Pulmonary artery endothelial cell (primary cell): ENCODE measurements at regions not wholly inside any gene's neighbourhood (a gene's known extent, or its start where the extent isn't known, plus 50 kb on each side); places are given as distances from the start of the nearest gene placed in this dataset.

Experiments used
- DNase-seq: peaks from one replicate; pipeline ENCODE4 v3.0.0-alpha.2; 2011; ENCODE audit warnings: low read depth, low spot score

GRCh38 chr13:72168126-72168855, 301.3 kb upstream of the DACH1 start:
- DNase-seq, result no peak

DNA sequence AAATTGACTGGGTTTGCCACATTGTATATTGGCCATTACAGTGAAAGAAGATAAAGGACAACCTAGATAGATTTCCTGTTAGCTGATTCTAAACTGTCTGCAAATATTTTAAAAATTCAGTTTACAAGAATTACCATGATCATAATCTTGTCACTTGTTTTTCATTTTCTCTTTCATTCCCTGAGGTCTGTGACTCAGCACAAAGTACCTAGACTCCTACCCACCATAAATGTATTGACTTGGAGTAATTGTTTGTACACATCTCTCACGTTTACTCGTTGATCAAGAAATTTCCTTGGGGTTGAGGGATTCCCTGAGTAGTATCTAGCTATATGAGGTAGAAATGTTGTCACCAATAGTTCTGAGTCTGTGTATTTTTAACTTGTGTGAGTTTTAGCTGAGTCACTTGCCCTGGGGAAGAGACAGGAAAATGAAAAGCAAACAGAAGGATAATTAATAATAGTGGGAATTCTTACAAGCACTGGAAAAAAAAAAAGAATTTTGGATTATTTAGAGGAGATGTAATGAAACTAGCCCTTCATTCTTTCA, 299.2 kb upstream of the DACH1 start:
- no peak for DNase-seq

DNA sequence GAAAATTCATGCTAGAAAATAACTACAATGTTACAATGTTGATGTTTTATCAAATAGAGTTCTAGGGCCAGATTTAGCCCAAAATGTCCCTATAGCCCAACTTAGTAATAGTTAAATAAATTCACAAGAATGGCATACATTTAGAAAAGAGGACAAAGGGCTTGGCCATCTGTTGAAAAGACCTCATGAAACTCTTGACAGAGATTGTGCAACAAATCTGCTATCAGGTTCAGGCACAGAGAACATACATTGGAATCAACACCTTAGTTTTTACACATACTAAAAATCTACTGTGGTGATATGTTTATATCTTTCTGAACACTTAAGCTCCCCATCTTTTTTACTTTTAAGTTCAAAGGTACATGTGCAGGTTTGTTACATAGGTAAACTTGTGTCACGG, 298.3 kb upstream of the DACH1 start:
- no peak for DNase-seq

GRCh38 chr13:72164811-72165210, 297.8 kb upstream of the DACH1 start:
- DNase-seq, result no peak

- no peak for DNase-seq
These were observed 296.7 kb upstream of the DACH1 start for GRCh38 chr13:72163678-72164077.

DNA sequence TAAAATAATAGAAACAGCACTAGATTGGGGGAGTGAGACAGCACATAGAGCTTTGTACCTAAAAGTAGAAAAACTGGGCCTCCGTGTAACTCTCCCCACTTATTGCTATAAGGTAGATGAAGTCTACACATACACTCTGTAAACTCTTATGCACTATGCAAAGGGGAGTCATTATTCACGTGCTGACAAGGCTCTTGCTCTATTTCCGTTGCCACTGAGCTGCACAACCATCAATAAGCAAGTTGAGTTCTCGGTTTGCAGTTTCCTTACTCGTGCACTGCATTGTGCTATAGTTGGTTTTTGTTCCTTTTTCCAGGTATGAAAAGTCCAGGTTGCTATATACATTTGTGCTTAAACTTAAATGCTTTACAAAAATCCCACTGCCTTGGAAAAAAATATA, 294.0 kb upstream of the DACH1 start:
- DNase-seq, result no peak

DNA sequence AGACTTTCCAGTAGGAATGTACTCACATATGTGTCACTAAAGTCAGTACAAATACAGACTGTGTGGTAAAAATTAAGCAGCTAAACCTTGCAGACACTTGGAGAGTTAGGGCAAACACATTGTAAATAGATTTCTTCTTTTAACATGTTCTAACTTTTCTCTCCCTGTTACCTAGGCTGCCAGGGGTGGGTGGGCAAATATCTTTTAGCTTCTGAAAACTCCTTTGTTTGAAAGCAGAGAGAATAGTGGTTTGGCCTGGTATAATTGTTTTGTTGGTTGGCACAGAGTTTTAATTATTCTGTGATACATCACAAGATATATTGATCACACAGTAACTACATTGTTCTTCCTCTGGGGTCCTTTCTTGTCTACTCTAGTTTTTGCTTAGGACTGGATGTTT, 289.8 kb upstream of the DACH1 start:
- no peak for DNase-seq

- DNase-seq, result no peak
These were observed 286.3 kb upstream of the DACH1 start for GRCh38 chr13:72153272-72153671.

- no peak for DNase-seq
These were observed 284.2 kb upstream of the DACH1 start for GRCh38 chr13:72151241-72151640.

GRCh38 chr13:72150502-72150901, 283.5 kb upstream of the DACH1 start:
- no peak for DNase-seq

- DNase-seq, result no peak
These were observed 282.7 kb upstream of the DACH1 start for GRCh38 chr13:72149701-72150100.

GRCh38 chr13:72146816-72147215, 279.8 kb upstream of the DACH1 start:
- DNase-seq, result no peak

DNA sequence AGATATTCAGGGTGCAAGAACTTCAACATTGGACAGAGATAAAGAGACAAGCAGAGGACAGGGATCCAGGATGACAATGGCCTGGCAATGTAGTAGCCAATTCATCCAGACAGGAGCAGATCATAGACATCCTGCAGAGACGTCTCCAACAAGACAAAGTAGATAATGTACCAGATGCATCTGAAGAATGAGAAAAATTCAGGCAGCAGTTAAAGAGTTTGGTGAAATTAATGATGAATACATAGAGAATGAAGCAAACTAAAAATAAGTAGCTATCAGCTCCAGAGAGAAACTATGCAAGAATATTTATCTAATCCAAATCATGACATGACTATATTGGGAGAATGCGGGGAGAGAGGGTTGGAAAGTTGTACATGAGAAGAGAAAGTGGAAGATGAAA, 278.4 kb upstream of the DACH1 start:
- DNase-seq, result no peak

- no peak for DNase-seq
These were observed 277.6 kb upstream of the DACH1 start for GRCh38 chr13:72144636-72145035.

- DNase-seq, result no peak
These were observed 275.0 kb upstream of the DACH1 start for GRCh38 chr13:72141855-72142519.

DNA sequence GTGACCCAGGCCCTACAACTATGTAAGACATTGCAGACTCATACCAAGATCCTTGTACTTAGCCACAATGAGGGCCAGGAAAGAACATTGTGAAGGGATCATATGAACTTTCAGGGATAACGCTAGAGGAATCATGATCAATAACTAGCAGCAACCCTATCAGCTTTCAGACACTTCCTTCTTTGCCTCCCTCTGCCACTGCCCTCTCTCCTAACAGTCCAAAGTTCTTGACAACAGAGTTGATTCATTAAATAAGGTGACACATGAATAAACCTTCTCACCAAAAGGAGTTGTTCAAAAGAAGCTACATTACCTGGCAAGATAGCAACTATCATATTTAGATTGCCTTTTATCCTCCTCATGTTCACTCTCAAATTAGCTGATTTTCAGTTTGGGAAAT, 272.2 kb upstream of the DACH1 start:
- DNase-seq, result no peak

GRCh38 chr13:72132075-72132474, 265.1 kb upstream of the DACH1 start:
- no peak for DNase-seq

GRCh38 chr13:72129117-72129516, 262.1 kb upstream of the DACH1 start:
- DNase-seq, result no peak

DNA sequence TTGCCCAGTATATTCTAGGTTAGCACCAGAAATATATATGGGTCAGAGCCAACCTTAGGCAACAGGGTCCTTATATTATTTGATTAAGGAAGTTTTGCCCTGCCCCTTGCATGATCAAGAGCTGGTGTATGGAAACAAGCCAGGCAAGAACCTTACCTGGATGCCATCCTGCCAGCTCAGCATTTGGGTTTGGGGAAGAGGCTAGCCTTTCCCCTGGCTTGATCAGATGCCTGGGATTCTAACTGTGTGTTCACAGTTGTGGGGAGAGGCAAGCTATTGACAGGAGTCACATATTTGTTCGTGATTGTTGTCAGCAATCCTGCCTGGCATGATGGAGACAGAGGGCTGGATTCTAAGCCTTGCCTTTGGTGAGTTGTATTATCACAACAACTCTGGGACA, 260.0 kb upstream of the DACH1 start:
- DNase-seq, result no peak

DNA sequence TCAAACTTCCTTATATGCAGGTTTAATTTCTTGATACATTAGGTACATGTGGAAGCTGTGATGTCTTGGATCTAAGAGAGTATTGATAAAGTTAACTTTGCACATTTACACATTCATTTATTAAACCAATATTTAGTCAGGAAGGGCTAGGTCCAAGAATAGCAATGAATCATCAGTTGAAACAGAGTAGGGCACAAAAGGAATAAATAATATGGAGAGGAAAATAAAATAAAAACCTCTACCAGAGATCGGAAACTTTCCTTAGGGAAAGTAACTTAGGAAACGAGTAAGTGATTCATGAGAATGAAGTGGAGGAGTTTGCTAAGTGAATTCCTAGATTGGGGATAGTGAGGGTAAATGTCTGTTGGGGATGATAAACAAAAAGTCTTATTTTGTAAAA, 259.4 kb upstream of the DACH1 start:
- DNase-seq, result no peak

DNA sequence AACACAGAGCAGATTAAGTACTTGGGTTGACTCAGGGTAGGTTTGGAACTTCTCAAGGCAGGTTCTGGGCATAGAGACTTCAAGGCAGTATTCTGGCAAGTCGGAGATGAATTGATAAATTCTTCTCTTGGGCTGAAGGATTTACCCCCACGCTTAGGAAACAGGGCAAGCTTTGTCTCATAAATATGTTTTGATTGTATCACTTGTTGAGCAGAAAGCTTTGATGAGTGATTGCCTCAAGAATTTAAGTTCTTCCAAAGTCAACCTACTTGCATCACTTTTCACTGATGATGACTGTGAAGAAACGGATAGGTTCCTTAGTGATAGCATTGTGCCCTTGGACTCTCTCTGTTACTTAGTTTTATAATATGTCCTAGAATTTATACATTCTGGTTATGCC, 258.6 kb upstream of the DACH1 start:
- DNase-seq, result no peak

DNA sequence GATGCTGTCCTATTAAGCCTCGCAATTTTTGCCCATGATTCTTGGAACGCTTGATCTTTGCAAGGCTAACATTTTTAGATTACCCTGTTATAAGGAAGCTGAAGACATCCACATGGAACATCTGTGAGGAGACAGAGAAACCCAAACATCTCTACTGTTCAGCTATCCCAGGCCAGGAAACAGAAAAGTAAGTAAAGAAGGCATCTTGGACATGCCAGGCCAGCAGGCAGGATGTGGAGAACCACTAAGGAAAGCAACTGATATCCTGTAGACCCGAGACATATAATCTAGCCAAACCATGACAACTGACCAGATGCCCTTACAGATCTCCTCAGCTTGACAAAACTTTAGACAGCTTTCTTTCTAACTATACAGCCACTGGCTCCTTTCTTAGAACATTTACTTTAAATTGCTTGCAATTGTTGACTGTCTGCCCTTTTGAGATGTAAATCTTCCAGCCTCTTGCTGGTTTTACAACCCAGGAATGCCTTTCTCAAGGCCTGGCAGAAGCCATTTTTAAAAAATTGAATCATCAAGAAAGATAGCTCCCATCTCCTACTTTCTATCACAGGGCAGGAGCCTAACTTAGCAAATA, 255.8 kb upstream of the DACH1 start:
- no peak for DNase-seq

DNA sequence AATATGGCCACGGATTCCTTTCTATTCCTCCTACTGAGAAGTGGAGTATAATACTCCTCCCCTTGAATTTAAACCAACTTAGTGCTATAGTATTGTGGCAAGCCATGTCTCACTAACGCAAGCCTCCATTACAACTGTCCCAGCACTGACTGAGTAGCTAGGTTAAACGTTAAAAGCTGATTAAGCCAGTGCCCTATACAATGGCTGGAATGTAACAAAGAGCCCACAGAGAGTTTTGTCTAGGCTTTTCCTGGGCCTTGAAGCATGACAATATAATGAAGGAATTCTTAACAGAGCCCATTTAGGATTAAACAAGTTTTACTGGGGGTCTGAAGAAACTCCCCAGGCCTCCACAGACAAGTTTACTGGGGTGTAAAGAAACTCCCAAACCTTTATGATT, 254.5 kb upstream of the DACH1 start:
- no peak for DNase-seq
